ENCODE measurements at regions not wholly inside any gene's neighbourhood (a gene's known extent, or its start where the extent isn't known, plus 50 kb on each side); places are given as distances from the start of the nearest gene placed in this dataset.
"Not testable (repeated sequence)": the region's sequence is repeated elsewhere in the genome, so short reads cannot be mapped to it uniquely, and the experiment has no call there.

GRCh38 chr11:34790620-34791019 lies 125.6 kb downstream of the APIP start:
- Mint-ChIP-seq H3K4me3 (ENCODE audit: low read depth) (no peak overlapping the region), H3K27me3 (ENCODE audit: low read depth) (peaks cover 2% of the 10 kb centered on the region), H3K27ac (no peak overlapping the region), H3K36me3 (ENCODE audit: low read depth) (no peaks in the 10 kb centered on the region), H3K4me1 (ENCODE audit: low read depth) (peaks cover 3% of the 10 kb centered on the region), H3K9me3 (no peaks in the 10 kb centered on the region)
- DNase-seq (ENCODE audit: low spot score) = no peak
- intact Hi-C loops (cut with micrococcal nuclease) = no loop called here

GRCh38 chr11:34789196-34789834 lies 126.9 kb downstream of the APIP start:
- Mint-ChIP-seq H3K4me3 (ENCODE audit: low read depth) (no peak overlapping the region), H3K36me3 (ENCODE audit: low read depth) (no peaks in the 10 kb centered on the region), H3K9me3 (no peaks in the 10 kb centered on the region), H3K4me1 (ENCODE audit: low read depth) (peaks cover 3% of the 10 kb centered on the region), H3K27me3 (ENCODE audit: low read depth) (peaks cover 6% of the 10 kb centered on the region), H3K27ac (no peak overlapping the region)
- intact Hi-C loops (cut with micrococcal nuclease) = no loop called here
- DNase-seq (ENCODE audit: low spot score) = no peak

GRCh38 chr11:34788642-34789041 lies 127.5 kb downstream of the APIP start:
- no peak overlapping the region for H3K4me3 Mint-ChIP-seq (ENCODE audit: low read depth)
- H3K9me3 Mint-ChIP-seq = no peaks in the 10 kb centered on the region
- no peak overlapping the region for H3K27ac Mint-ChIP-seq
- peaks cover 9% of the 10 kb centered on the region for H3K27me3 Mint-ChIP-seq (ENCODE audit: low read depth)
- intact Hi-C loops (cut with micrococcal nuclease) = no loop called here
- no peaks in the 10 kb centered on the region for H3K36me3 Mint-ChIP-seq (ENCODE audit: low read depth)
- DNase-seq (ENCODE audit: low spot score) = no peak
- H3K4me1 Mint-ChIP-seq (ENCODE audit: low read depth) = peaks cover 3% of the 10 kb centered on the region

GRCh38 chr11:34787895-34788294 lies 128.3 kb downstream of the APIP start:
- no peaks in the 10 kb centered on the region for H3K36me3 Mint-ChIP-seq (ENCODE audit: low read depth)
- no peaks in the 10 kb centered on the region for H3K9me3 Mint-ChIP-seq
- peaks cover 3% of the 10 kb centered on the region for H3K4me1 Mint-ChIP-seq (ENCODE audit: low read depth)
- no peak for DNase-seq (ENCODE audit: low spot score)
- intact Hi-C loops (cut with micrococcal nuclease) = no loop called here
- H3K4me3 Mint-ChIP-seq (ENCODE audit: low read depth) = no peak overlapping the region
- H3K27ac Mint-ChIP-seq = no peak overlapping the region
- peaks cover 10% of the 10 kb centered on the region for H3K27me3 Mint-ChIP-seq (ENCODE audit: low read depth)

- intact Hi-C loops (cut with micrococcal nuclease) = no loop called here
- H3K36me3 Mint-ChIP-seq (ENCODE audit: low read depth) = no peaks in the 10 kb centered on the region
- H3K27ac Mint-ChIP-seq = no peak overlapping the region
- no peak for DNase-seq (ENCODE audit: low spot score)
- no peak overlapping the region for H3K4me3 Mint-ChIP-seq (ENCODE audit: low read depth)
- H3K27me3 Mint-ChIP-seq (ENCODE audit: low read depth) = peaks cover 10% of the 10 kb centered on the region
- no peaks in the 10 kb centered on the region for H3K9me3 Mint-ChIP-seq
- peaks cover 3% of the 10 kb centered on the region for H3K4me1 Mint-ChIP-seq (ENCODE audit: low read depth)
Measured at GRCh38 chr11:34787348-34787747, 128.8 kb downstream of the APIP start.

- H3K27ac Mint-ChIP-seq = no peak overlapping the region
- H3K4me1 Mint-ChIP-seq (ENCODE audit: low read depth) = no peaks in the 10 kb centered on the region
- peaks cover 14% of the 10 kb centered on the region for H3K27me3 Mint-ChIP-seq (ENCODE audit: low read depth)
- no peaks in the 10 kb centered on the region for H3K9me3 Mint-ChIP-seq
- intact Hi-C loops (cut with micrococcal nuclease) = no loop called here
- no peak overlapping the region for H3K4me3 Mint-ChIP-seq (ENCODE audit: low read depth)
- H3K36me3 Mint-ChIP-seq (ENCODE audit: low read depth) = no peaks in the 10 kb centered on the region
- DNase-seq (ENCODE audit: low spot score) = no peak
Measured at GRCh38 chr11:34784318-34784841, 131.8 kb downstream of the APIP start.

- Mint-ChIP-seq H3K9me3 (no peaks in the 10 kb centered on the region), H3K4me1 (ENCODE audit: low read depth) (no peaks in the 10 kb centered on the region), H3K36me3 (ENCODE audit: low read depth) (no peaks in the 10 kb centered on the region), H3K27ac (no peak overlapping the region), H3K27me3 (ENCODE audit: low read depth) (peaks cover 18% of the 10 kb centered on the region), H3K4me3 (ENCODE audit: low read depth) (no peak overlapping the region)
- intact Hi-C loops (cut with micrococcal nuclease) = no loop called here
- no peak for DNase-seq (ENCODE audit: low spot score)
Measured at GRCh38 chr11:34783816-34784317, 132.3 kb downstream of the APIP start.

GRCh38 chr11:34781826-34782225 lies 134.4 kb downstream of the APIP start:
- H3K9me3 Mint-ChIP-seq; H3K36me3 Mint-ChIP-seq (ENCODE audit: low read depth); H3K27ac Mint-ChIP-seq; DNase-seq (ENCODE audit: low spot score); intact Hi-C loops (cut with micrococcal nuclease); H3K4me3 Mint-ChIP-seq (ENCODE audit: low read depth); H3K4me1 Mint-ChIP-seq (ENCODE audit: low read depth): not testable (repeated sequence)
- peaks cover 18% of the 10 kb centered on the region for H3K27me3 Mint-ChIP-seq (ENCODE audit: low read depth)

- intact Hi-C loops (cut with micrococcal nuclease) = no loop called here
- Mint-ChIP-seq H3K4me1 (ENCODE audit: low read depth) (no peaks in the 10 kb centered on the region), H3K4me3 (ENCODE audit: low read depth) (no peak overlapping the region), H3K27ac (no peak overlapping the region), H3K36me3 (ENCODE audit: low read depth) (no peaks in the 10 kb centered on the region), H3K9me3 (no peaks in the 10 kb centered on the region), H3K27me3 (ENCODE audit: low read depth) (peaks cover 20% of the 10 kb centered on the region)
- DNase-seq (ENCODE audit: low spot score) = no peak
Measured at GRCh38 chr11:34775417-34775888, 140.7 kb downstream of the APIP start.

- H3K9me3 Mint-ChIP-seq = no peaks in the 10 kb centered on the region
- no peaks in the 10 kb centered on the region for H3K4me1 Mint-ChIP-seq (ENCODE audit: low read depth)
- H3K27ac Mint-ChIP-seq = no peak overlapping the region
- intact Hi-C loops (cut with micrococcal nuclease) = no loop called here
- DNase-seq (ENCODE audit: low spot score) = no peak
- no peaks in the 10 kb centered on the region for H3K36me3 Mint-ChIP-seq (ENCODE audit: low read depth)
- H3K4me3 Mint-ChIP-seq (ENCODE audit: low read depth) = no peak overlapping the region
- H3K27me3 Mint-ChIP-seq (ENCODE audit: low read depth) = peaks cover 17% of the 10 kb centered on the region
Measured at GRCh38 chr11:34774604-34775003, 141.6 kb downstream of the APIP start.

- H3K4me3 Mint-ChIP-seq (ENCODE audit: low read depth) = no peak overlapping the region
- DNase-seq (ENCODE audit: low spot score) = no peak
- H3K4me1 Mint-ChIP-seq (ENCODE audit: low read depth) = no peaks in the 10 kb centered on the region
- no peak overlapping the region for H3K27ac Mint-ChIP-seq
- H3K36me3 Mint-ChIP-seq (ENCODE audit: low read depth) = no peaks in the 10 kb centered on the region
- no peaks in the 10 kb centered on the region for H3K9me3 Mint-ChIP-seq
- peaks cover 11% of the 10 kb centered on the region for H3K27me3 Mint-ChIP-seq (ENCODE audit: low read depth)
- intact Hi-C loops (cut with micrococcal nuclease) = no loop called here
Measured at GRCh38 chr11:34773826-34774225, 142.4 kb downstream of the APIP start.

- no peak overlapping the region for H3K4me3 Mint-ChIP-seq (ENCODE audit: low read depth)
- DNase-seq (ENCODE audit: low spot score) = no peak
- intact Hi-C loops (cut with micrococcal nuclease) = no loop called here
Measured at GRCh38 chr11:34773211-34773610, 143.0 kb downstream of the APIP start.

GRCh38 chr11:34770111-34770510 lies 146.1 kb downstream of the APIP start:
- Mint-ChIP-seq H3K9me3 (no peaks in the 10 kb centered on the region), H3K4me3 (ENCODE audit: low read depth) (no peak overlapping the region), H3K36me3 (ENCODE audit: low read depth) (no peaks in the 10 kb centered on the region), H3K27me3 (ENCODE audit: low read depth) (peaks cover 19% of the 10 kb centered on the region), H3K27ac (no peak overlapping the region), H3K4me1 (ENCODE audit: low read depth) (no peaks in the 10 kb centered on the region)
- no peak for DNase-seq (ENCODE audit: low spot score)
- intact Hi-C loops (cut with micrococcal nuclease) = no loop called here

More at GRCh38 chr11:34773211-34773610, 143.0 kb downstream of the APIP start:
- Mint-ChIP-seq H3K27me3 (ENCODE audit: low read depth) (peaks cover 13% of the 10 kb centered on the region), H3K9me3 (no peaks in the 10 kb centered on the region), H3K36me3 (ENCODE audit: low read depth) (no peaks in the 10 kb centered on the region), H3K27ac (no peak overlapping the region), H3K4me1 (ENCODE audit: low read depth) (no peaks in the 10 kb centered on the region)
